WTC11 (cell line): ENCODE measurements at regions not wholly inside any gene's neighbourhood (a gene's known extent, or its start where the extent isn't known, plus 50 kb on each side); places are given as distances from the start of the nearest gene placed in this dataset.

Source experiments
- ATF3 ChIP-seq: sonication (generic); formaldehyde crosslinking; conservative IDR thresholded peaks from 2 replicates; pipeline ENCODE4 v1.8.1; 2022; ENCODE audit warnings: mild to moderate bottlenecking, missing genetic modification reagents
- CTCF ChIP-seq: fragments of 200-600 bp; IDR thresholded peaks from 2 replicates; pipeline ENCODE4 v1.8.0; 2022; ENCODE audit warnings: antibody characterized with exemption
- E2F1 ChIP-seq: sonication (generic); formaldehyde crosslinking; IDR thresholded peaks from 2 replicates; pipeline ENCODE4 v1.8.0; 2022; ENCODE audit warnings: mild to moderate bottlenecking, missing genetic modification reagents
- ESRRA ChIP-seq: sonication (generic); formaldehyde crosslinking; IDR thresholded peaks from 2 replicates; pipeline ENCODE4 v1.8.1; 2022; ENCODE audit warnings: mild to moderate bottlenecking, missing genetic modification reagents, borderline replicate concordance
- MLX ChIP-seq: sonication (generic); formaldehyde crosslinking; IDR thresholded peaks from 2 replicates; pipeline ENCODE4 v1.8.1; 2023; ENCODE audit warnings: mild to moderate bottlenecking, missing genetic modification reagents, moderate library complexity
- NR1H2 ChIP-seq: sonication (generic); formaldehyde crosslinking; IDR thresholded peaks from 2 replicates; pipeline ENCODE4 v1.9.0; 2021; ENCODE audit warnings: mild to moderate bottlenecking, moderate library complexity, missing genetic modification reagents
- NR2C2 ChIP-seq: sonication (generic); formaldehyde crosslinking; IDR thresholded peaks from 2 replicates; pipeline ENCODE4 v1.8.0; 2022; ENCODE audit warnings: mild to moderate bottlenecking, missing genetic modification reagents
- ZBTB43 ChIP-seq: sonication (generic); formaldehyde crosslinking; IDR thresholded peaks from 2 replicates; pipeline ENCODE4 v1.8.1; 2023; ENCODE audit warnings: mild to moderate bottlenecking, missing genetic modification reagents
- ZNF121 ChIP-seq: sonication (generic); formaldehyde crosslinking; IDR thresholded peaks from 2 replicates; pipeline ENCODE4 v1.8.0; 2023; ENCODE audit warnings: missing genetic modification reagents
- ZNF138 ChIP-seq: sonication (generic); formaldehyde crosslinking; conservative IDR thresholded peaks from 2 replicates; pipeline ENCODE4 v1.8.1; 2022; ENCODE audit warnings: mild to moderate bottlenecking, moderate library complexity, missing genetic modification reagents
- ZNF232 ChIP-seq: sonication (generic); formaldehyde crosslinking; IDR thresholded peaks from 2 replicates; pipeline ENCODE4 v1.8.0; 2022; ENCODE audit warnings: mild to moderate bottlenecking, missing genetic modification reagents
- ZNF532 ChIP-seq: fragments of 250-450 bp; sonication (Bioruptor Pico); IDR thresholded peaks from 2 replicates; pipeline ENCODE4 v1.9.0; 2021; ENCODE audit warnings: mild to moderate bottlenecking, borderline replicate concordance

- no peak for TF ChIP-seq CTCF
- no peak for TF ChIP-seq ATF3 (CRISPR knock-in tag)
- no peak for TF ChIP-seq NR2C2 (CRISPR knock-in tag)
- TF ChIP-seq ZNF121 (CRISPR knock-in tag): no peak
- no peak for TF ChIP-seq ZNF138 (CRISPR knock-in tag)
- no peak for TF ChIP-seq MLX
- TF ChIP-seq NR1H2 (CRISPR knock-in tag): no peak
- no peak for TF ChIP-seq ZBTB43 (CRISPR knock-in tag)
- TF ChIP-seq ESRRA (CRISPR knock-in tag): no peak
- TF ChIP-seq ZNF532 (CRISPR knock-in tag): no peak
- TF ChIP-seq ZNF232 (CRISPR knock-in tag): no peak
- no peak for TF ChIP-seq E2F1 (CRISPR knock-in tag)
Observed at GRCh38 chr6:139850512-139850911, 476.1 kb upstream of the CITED2 start.
